CD4-positive, alpha-beta T cell treated with Interferon alpha-2 for 1 hour (primary cell): ENCODE measurements at regions not wholly inside any gene's neighbourhood (a gene's known extent, or its start where the extent isn't known, plus 50 kb on each side); places are given as distances from the start of the nearest gene placed in this dataset.
"Not testable (repeated sequence)": the region's sequence is repeated elsewhere in the genome, so short reads cannot be mapped to it uniquely, and the experiment has no call there.

ENCODE experiments used
- DNase-seq, 2 donors: peaks; one replicate each; pipeline ENCODE4 v3.0.0-alpha.2; 2020 to 2022

GRCh38 chr6:159520002-159520401, 173.0 kb downstream of the SOD2 start:
- no peak for DNase-seq

DNA sequence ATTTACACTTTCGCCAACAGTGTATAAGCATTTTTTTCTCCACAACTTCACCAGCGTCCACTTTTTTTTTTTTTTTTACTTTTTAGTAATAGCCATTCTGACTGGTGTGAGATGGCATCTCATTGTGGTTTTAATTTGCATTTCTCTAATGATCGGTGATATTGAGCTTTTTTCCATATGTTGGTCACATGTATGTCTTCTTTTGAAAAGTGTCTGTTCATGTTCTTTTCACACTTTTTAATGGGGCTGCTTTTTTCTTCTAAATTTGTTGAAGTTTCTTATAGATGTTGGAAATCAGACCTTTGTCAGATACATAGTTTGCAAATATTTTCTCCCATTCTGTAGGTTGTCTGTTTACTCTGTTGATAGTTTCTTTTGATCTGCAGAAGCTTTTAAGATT, 177.2 kb downstream of the SOD2 start:
- not testable (repeated sequence) for DNase-seq

DNA sequence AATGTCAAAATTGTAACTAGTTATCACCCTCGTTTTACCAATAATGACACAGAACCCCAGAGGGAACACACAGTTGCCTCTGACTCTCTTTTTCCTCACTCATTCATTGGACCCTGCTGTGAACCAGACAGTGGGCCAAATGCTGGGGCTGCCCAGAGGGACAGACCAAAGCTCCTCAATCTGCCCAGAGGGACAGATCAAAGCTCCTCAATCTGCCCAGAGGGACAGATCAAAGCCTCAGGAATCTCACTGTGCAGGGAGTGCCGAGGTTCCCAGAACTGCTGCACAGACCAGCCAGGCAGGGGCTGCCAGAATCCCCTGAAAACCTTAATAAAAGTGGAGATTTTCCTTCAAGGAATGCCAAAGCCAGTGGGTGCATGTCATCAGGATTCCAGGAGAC, 179.1 kb downstream of the SOD2 start:
- DNase-seq: no peak

GRCh38 chr6:159513074-159513720, 179.8 kb downstream of the SOD2 start:
- no peak for DNase-seq

- DNase-seq: no peak
Measured at GRCh38 chr6:159512571-159512970, 180.5 kb downstream of the SOD2 start.

DNA sequence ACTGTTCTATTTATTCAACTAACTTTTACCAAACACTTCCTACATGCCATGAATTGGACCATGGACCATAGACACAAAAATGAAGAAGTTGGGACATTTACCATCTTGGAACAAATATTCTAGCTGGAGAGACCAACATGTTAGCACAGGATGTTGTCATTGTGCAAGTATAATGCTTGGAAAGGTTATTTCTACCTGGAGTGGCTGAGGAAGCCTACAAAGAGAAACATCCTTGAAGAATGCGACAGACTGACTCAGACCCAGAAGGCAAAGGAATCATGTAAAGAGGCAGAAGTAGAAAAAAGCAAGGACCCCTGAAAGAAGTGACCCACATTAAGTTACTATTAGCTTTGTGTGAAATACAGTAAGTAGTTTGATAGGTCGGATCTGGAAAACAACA, 180.9 kb downstream of the SOD2 start:
- DNase-seq: no peak

GRCh38 chr6:159510141-159510540, 182.9 kb downstream of the SOD2 start:
- no peak for DNase-seq

GRCh38 chr6:159508931-159509330, 184.1 kb downstream of the SOD2 start:
- DNase-seq: no peak

DNA sequence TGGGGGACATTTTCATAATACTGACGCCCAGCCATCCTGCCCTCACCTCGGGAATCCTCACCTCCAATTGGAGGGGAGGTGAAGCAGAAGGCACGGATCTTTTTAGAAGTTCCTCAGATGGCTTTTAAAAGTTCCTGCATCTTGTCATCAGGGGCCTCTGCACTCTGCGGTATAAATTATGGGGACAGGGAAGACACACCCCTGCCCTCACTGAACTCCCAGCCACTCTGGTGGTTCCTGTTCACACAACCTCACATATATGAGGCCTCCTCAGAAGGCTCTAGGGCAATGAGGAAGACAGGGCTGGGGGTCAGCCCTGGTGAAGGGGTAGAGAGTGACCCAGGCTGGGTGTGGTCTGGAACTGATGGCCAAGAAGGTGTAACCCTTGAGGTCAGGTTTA, 187.0 kb downstream of the SOD2 start:
- DNase-seq: no peak

DNA sequence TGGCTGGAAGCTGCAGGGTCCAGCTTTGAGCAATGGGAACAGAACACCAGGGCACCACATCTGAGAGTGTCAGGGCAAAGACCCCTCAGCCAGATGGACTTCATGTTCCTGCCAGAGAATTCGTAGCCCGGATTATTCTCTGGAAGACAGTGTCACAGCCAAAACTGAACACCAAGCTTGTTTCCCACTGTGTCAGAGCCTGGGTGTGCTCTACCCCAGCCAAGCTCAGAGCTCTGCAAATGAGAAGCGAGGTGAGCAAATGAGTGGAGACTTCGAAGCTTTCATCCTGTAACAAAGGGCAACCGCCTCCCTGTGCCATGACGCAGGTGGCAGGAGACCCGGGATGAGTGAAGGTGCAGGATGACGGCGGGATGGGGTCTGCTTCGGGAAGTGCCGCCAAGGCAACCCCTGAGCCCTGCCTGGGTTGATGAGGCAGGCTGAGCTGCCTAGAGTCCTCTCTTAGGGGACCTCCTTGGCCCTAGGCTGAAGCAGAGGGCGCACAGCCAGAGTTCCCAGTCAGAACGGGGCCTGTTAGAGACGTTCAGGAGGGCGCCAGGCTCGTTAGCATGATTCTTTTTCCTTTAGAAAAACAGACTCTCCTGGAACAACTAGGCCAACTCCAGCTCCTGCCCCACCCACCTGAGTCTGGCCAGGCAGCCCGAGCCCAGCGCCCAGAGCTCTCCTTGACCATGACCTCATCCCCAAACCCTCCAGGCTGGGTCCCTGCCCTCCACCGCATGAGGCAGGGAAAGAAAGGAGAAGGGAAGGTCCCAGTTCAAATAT, 187.7 kb downstream of the SOD2 start:
- no peak for DNase-seq

DNA sequence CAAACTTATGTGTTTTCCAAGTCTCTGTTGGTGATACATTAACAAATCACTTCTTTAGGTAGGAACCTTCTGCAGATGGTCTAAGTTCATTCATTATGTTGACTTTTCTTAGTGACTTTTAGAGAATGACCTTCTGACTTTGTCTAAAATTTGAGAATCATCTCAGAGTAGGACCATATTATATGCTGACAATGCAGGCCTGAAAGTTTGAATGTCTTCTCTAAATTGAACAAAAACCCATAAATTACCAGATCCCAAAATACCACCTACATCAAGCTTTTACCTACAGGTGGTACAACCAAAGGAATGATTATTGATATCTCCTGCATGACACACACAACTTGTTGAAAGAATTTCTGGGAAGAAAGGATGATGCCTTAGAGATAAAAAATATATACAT, 191.5 kb downstream of the SOD2 start:
- no peak for DNase-seq

DNA sequence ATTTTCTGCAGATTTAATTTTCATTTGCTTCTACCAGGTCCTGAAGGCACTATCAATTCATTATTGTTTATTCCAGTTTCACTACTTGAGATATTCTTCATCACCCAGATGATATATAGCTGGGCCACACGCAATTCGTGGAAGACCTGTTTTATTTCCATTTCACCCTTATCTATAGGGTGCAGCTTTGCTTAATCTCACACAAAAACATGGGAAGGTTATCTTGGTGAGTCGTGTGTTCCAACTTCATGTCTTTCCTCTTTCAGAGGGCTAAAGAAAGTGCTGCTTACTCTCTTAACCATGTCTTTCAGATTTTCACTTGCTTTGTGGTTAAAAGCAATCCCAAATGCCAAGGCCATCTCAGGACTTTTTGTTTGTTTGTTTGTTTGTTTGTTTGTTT, 194.0 kb downstream of the SOD2 start:
- no peak for DNase-seq

GRCh38 chr6:159494586-159494972, 198.5 kb downstream of the SOD2 start:
- DNase-seq: no peak

- no peak for DNase-seq
Measured at GRCh38 chr6:159493898-159494585, 199.0 kb downstream of the SOD2 start.

- no peak for DNase-seq
Measured at GRCh38 chr6:159493231-159493897, 199.7 kb downstream of the SOD2 start.

DNA sequence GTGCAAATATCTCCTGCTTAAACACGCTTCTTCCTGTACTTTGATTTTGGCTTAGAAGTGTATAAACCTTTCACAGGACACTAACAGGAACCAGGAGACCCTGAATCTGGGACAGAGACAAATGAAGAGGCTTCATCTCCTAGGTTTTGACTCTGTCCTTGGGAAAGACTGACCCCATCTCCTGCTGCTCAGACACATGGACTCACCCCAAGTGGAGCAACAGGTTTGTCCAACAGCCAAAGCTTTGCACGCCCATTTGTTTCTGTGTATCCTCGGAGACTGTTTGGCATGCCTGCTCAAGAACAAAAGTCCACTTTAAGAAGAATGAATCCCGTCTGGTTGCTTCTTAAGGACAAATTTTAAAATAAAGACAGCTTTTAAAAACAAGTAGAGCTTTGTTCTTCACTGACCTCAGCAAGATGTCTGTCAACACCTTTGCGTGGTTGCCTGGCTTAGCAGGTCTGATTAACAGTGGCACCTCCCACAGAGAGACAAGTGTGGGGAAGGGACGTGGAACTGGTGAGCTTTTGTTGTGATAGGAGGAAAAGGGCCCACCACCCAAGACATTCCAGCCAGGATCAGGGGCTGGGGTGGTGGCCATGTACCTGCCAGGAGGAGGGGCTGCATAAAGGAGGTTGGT, 202.6 kb downstream of the SOD2 start:
- no peak for DNase-seq

DNA sequence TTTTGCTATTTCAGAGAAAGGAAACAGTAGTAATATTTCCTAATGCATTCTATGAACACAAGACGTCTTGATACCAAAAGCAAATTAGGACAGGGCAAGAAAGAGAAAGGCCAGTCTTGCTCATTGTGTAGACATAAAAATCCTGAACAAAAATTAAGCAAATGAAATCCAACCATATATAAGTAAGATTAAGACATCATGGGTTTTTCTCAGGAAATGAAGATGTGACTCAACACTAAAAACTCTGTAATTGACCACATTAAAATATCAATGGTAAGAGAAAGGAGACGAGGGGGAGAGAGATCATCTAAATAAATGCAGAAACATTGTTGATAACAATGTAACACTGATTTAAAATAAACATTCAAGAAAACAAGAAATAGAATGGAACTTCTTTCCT, 205.4 kb downstream of the SOD2 start:
- no peak for DNase-seq

- no peak for DNase-seq
Measured at GRCh38 chr6:159483259-159483658, 209.8 kb downstream of the SOD2 start.

- DNase-seq: no peak
Measured at GRCh38 chr6:159481897-159482296, 211.1 kb downstream of the SOD2 start.

- no peak for DNase-seq
Measured at GRCh38 chr6:159480471-159480870, 212.6 kb downstream of the SOD2 start.

GRCh38 chr6:159479146-159479545, 213.9 kb downstream of the SOD2 start:
- DNase-seq: no peak

GRCh38 chr6:159473475-159474263, 219.4 kb downstream of the SOD2 start:
- DNase-seq: no peak
